Thyroid gland (tissue), 4 donors: ENCODE measurements at regions not wholly inside any gene's neighbourhood (a gene's known extent, or its start where the extent isn't known, plus 50 kb on each side); places are given as distances from the start of the nearest gene placed in this dataset.

ENCODE experiments used
- DNase-seq, 2 donors: peaks; one replicate each; pipeline ENCODE4 v3.0.0-alpha.2; 2019
- H3K27ac ChIP-seq, 3 donors: fragments of 200-600 bp; sonication (generic); 1 replicate in 2 of 3; 2 replicates in 1 of 3; pipeline ENCODE4 v1.5.1; 2016 to 2019; ENCODE audit warnings: mild to moderate bottlenecking in 1 of 3, moderate library complexity in 1 of 3
- H3K27me3 ChIP-seq: fragments of 200-600 bp; sonication (generic); one replicate; pipeline ENCODE4 v1.5.1; 2019
- H3K36me3 ChIP-seq, 2 donors: fragments of 200-600 bp; sonication (generic); one replicate each; pipeline ENCODE4 v1.5.1; 2016 to 2019
- H3K4me1 ChIP-seq, 2 donors: fragments of 200-600 bp; sonication (generic); one replicate each; pipeline ENCODE4 v1.5.1; 2017 to 2019
- H3K4me3 ChIP-seq, 3 donors: fragments of 200-600 bp; sonication (generic); replicated peaks in 1 of 3; 1 replicate in 2 of 3; 2 replicates in 1 of 3; pipeline ENCODE4 v1.5.1; 2016; ENCODE audit warnings: mild to moderate bottlenecking in 1 of 3
- H3K9me3 ChIP-seq: fragments of 200-600 bp; sonication (generic); one replicate; pipeline ENCODE4 v1.5.1; 2017
- CTCF ChIP-seq, 6 experiments: fragments of 200-600 bp in 3 of 6; fragments of 450-650 bp in 3 of 6; sonication (generic) in 3 of 6; IDR thresholded peaks; one replicate each; pipeline ENCODE4 v1.5.1; 2016 to 2019; ENCODE audit warnings: antibody characterized with exemption in 6 of 6, mild to moderate bottlenecking in 2 of 6, inconsistent platforms in 1 of 6, moderate library complexity in 1 of 6
- POLR2A ChIP-seq, 2 donors: fragments of 450-650 bp; IDR thresholded peaks; one replicate each; pipeline ENCODE4 v1.6.1; 2017; ENCODE audit warnings: antibody characterized with exemption in 2 of 2, mild to moderate bottlenecking in 2 of 2, moderate library complexity in 1 of 2
- WGBS, 2 donors: methylation state at CpG; one replicate each; pipeline ENCODE4 v1.1.5; 2017; 5-methylcytosine and 5-hydroxymethylcytosine counted together
- intact Hi-C: fragments of 100-400 bp; cut with DNase I; formaldehyde crosslinking; loops from one replicate; pipeline ENCODE4 v1.15.1; 2023

- H3K36me3 ChIP-seq: no peaks in the 10 kb centered on the region
- intact Hi-C loops: loop anchor here (5.0 kb wide), 1 partner anchor 384 kb away; the partner anchor contains the start of gene TNFSF4
- DNase-seq: no peak
- TF ChIP-seq CTCF (IDR thresholded peaks at IDR 0.05): no peak
- TF ChIP-seq POLR2A (IDR thresholded peaks at IDR 0.05): no peak
- no peaks in the 10 kb centered on the region for H3K4me1 ChIP-seq
- H3K4me3 ChIP-seq: no peak overlapping the region
- H3K27me3 ChIP-seq: no peaks in the 10 kb centered on the region
- no peaks in the 10 kb centered on the region for H3K9me3 ChIP-seq
- H3K27ac ChIP-seq: no peak overlapping the region
Observed at GRCh38 chr1:172823534-172823933, 164.6 kb downstream of the FASLG start.

- Histone ChIP-seq H3K9me3 (no peaks in the 10 kb centered on the region), H3K27ac (no peak overlapping the region), H3K27me3 (no peaks in the 10 kb centered on the region), H3K36me3 (no peaks in the 10 kb centered on the region), H3K4me3 (no peak overlapping the region), H3K4me1 (no peaks in the 10 kb centered on the region)
- TF ChIP-seq POLR2A (IDR thresholded peaks at IDR 0.05): no peak
- intact Hi-C loops: loop anchor here (5.0 kb wide), 1 partner anchor 383 kb away; the partner anchor contains the start of gene TNFSF4
- WGBS, 2 donors: 79 to 82% methylated on average over 3 of the region's 3 CpGs
- no peak for DNase-seq
Observed at GRCh38 chr1:172824209-172824608, 165.3 kb downstream of the FASLG start.

- H3K9me3 ChIP-seq: no peaks in the 10 kb centered on the region
- no peaks in the 10 kb centered on the region for H3K27me3 ChIP-seq
- H3K27ac ChIP-seq: peak overlapping the region; percentile 9 to 55 (median 46)
- WGBS, 2 donors: 50 to 53% methylated on average over 10 of the region's 10 CpGs
- peak; percentile 3 to 10 for DNase-seq
- peak in 5 of 6 experiments; percentile 30 to 50 (median 46) for TF ChIP-seq CTCF (IDR thresholded peaks at IDR 0.05)
- no peak for TF ChIP-seq POLR2A (IDR thresholded peaks at IDR 0.05)
- no peaks in the 10 kb centered on the region for H3K36me3 ChIP-seq
- H3K4me3 ChIP-seq: no peak overlapping the region
- H3K4me1 ChIP-seq: no peaks in the 10 kb centered on the region
- intact Hi-C loops: loop anchor here (5.0 kb wide), 1 partner anchor 371 kb away; no protein-coding TSS in a partner anchor
Observed at GRCh38 chr1:172826096-172826741, 167.3 kb downstream of the FASLG start.

GRCh38 chr1:172827301-172827700 lies 168.4 kb downstream of the FASLG start:
- 88 to 94% methylated on average over 1 of the region's 1 CpG for WGBS, 2 donors
- intact Hi-C loops: loop anchor here (5.0 kb wide), 1 partner anchor 370 kb away; no protein-coding TSS in a partner anchor

GRCh38 chr1:172827841-172828240 lies 168.9 kb downstream of the FASLG start:
- no peak for DNase-seq
- Histone ChIP-seq H3K27me3 (no peaks in the 10 kb centered on the region), H3K36me3 (no peaks in the 10 kb centered on the region), H3K9me3 (no peaks in the 10 kb centered on the region), H3K4me1 (no peaks in the 10 kb centered on the region), H3K27ac (no peak overlapping the region), H3K4me3 (no peak overlapping the region)
- 84 to 89% methylated on average over 2 of the region's 2 CpGs for WGBS, 2 donors
- TF ChIP-seq POLR2A (IDR thresholded peaks at IDR 0.05) (no peak), CTCF (IDR thresholded peaks at IDR 0.05) (no peak)
- intact Hi-C loops: loop anchor here (5.0 kb wide), 1 partner anchor 369 kb away; no protein-coding TSS in a partner anchor

More at GRCh38 chr1:172827301-172827700, 168.4 kb downstream of the FASLG start:
- TF ChIP-seq CTCF (IDR thresholded peaks at IDR 0.05) (no peak), POLR2A (IDR thresholded peaks at IDR 0.05) (no peak)
- Histone ChIP-seq H3K4me3 (no peak overlapping the region), H3K4me1 (no peaks in the 10 kb centered on the region), H3K27ac (peak overlapping the region in 1 of 3 donors; percentile 46), H3K9me3 (no peaks in the 10 kb centered on the region), H3K36me3 (no peaks in the 10 kb centered on the region), H3K27me3 (no peaks in the 10 kb centered on the region)
- DNase-seq: no peak
